Panc1 (cell line): ENCODE measurements at regions not wholly inside any gene's neighbourhood (a gene's known extent, or its start where the extent isn't known, plus 50 kb on each side); places are given as distances from the start of the nearest gene placed in this dataset.

Experiments used
- ATAC-seq: fragments of 200-7000 bp; cut with Tn5 transposase; 2 replicates; pipeline ENCODE4 v1.9.1; 2020; ENCODE audit warnings: mild to moderate bottlenecking, moderate library complexity
- BruUV-seq: library from RNA; stranded (reverse); fragments of 400-500 nt; replicated peaks from 2 replicates; lab custom pipeline; 2021; lab: Mats Ljungman, UMichigan
- CTCF ChIA-PET: fragments of 300-600 bp; sonication (Branson Sonifier 250); formaldehyde crosslinking; loops from one replicate; lab custom pipeline; 2022; ENCODE audit warnings: antibody characterized with exemption; lab: Charles Lee
- POLR2A ChIA-PET: fragments of 300-600 bp; sonication (Branson Sonifier 250); formaldehyde crosslinking; loops from one replicate; lab custom pipeline; 2022; ENCODE audit warnings: antibody characterized with exemption; lab: Charles Lee
- DNase-seq: peaks from one replicate; pipeline ENCODE4 v3.0.0-alpha.2; 2010; ENCODE audit warnings: low read depth, low spot score
- H3K27ac ChIP-seq: 2 replicates; pipeline ENCODE4 v1.5.1; 2011; ENCODE audit warnings: mild to moderate bottlenecking, low read length, inconsistent platforms
- H3K27me3 ChIP-seq: fragments of 200-500 bp; sonication (Bioruptor generic); 2 replicates; pipeline ENCODE4 v1.6.0; 2014; ENCODE audit warnings: low read length, inconsistent platforms; ENCODE audit not compliant: control insufficient read depth, insufficient read depth
- H3K36me3 ChIP-seq: fragments of 200-500 bp; sonication (Bioruptor generic); 2 replicates; pipeline ENCODE4 v1.5.1; 2014; ENCODE audit warnings: inconsistent platforms, mild to moderate bottlenecking, low read length, moderate library complexity; ENCODE audit not compliant: control insufficient read depth, insufficient read depth
- H3K4me1 ChIP-seq: 2 replicates; pipeline ENCODE4 v1.5.1; 2011; ENCODE audit warnings: inconsistent platforms, mild to moderate bottlenecking, low read length, moderate library complexity; ENCODE audit not compliant: control insufficient read depth, insufficient read depth
- H3K4me3 ChIP-seq, 2 experiments: 2 replicates each; pipeline ENCODE4 v1.5.1; 2011 to 2012; ENCODE audit warnings: low read depth in 2 of 2, low read length in 2 of 2, mild to moderate bottlenecking in 2 of 2, inconsistent platforms in 1 of 2, moderate library complexity in 1 of 2
- H3K9me3 ChIP-seq: fragments of 200-500 bp; sonication (Bioruptor generic); 2 replicates; pipeline ENCODE4 v1.5.1; 2014; ENCODE audit warnings: low read depth, mild to moderate bottlenecking, inconsistent platforms, low read length, moderate library complexity; ENCODE audit not compliant: control insufficient read depth, insufficient read depth
- POLR2AphosphoS5 ChIP-seq: IDR thresholded peaks from 2 replicates; pipeline ENCODE4 v1.6.1; 2012; ENCODE audit warnings: mild to moderate bottlenecking, low read depth, low read length, moderate library complexity
- SIN3A ChIP-seq: IDR thresholded peaks from 2 replicates; pipeline ENCODE4 v1.6.1; 2012; ENCODE audit warnings: low read depth, mild to moderate bottlenecking, low read length, moderate library complexity, borderline replicate concordance; ENCODE audit not compliant: insufficient read depth
- TCF7L2 ChIP-seq: IDR thresholded peaks from 2 replicates; pipeline ENCODE4 v1.6.1; 2011; ENCODE audit warnings: mild to moderate bottlenecking, low read depth, low read length, inconsistent platforms
- in situ Hi-C: cut with HindIII; loops from 2 replicates; pipeline ENCODE4 v1.10.0; 2016; ENCODE audit warnings: low sequenced_read_pairs, low pct_unique_long_range_greater_than_20kb
- intact Hi-C: fragments of 100-400 bp; cut with micrococcal nuclease; formaldehyde crosslinking; loops from one replicate; pipeline ENCODE4 v1.10.0; 2022; ENCODE audit not compliant: unreplicated experiment
- TF ChIP-seq, protein P1 (sequence below), 2 experiments: IDR thresholded peaks; 2 replicates each; pipeline ENCODE4 v1.6.1; 2011 to 2012; ENCODE audit warnings: low read depth in 2 of 2, control low read depth in 1 of 2, low read length in 1 of 2, mild to moderate bottlenecking in 1 of 2, moderate library complexity in 1 of 2; ENCODE audit not compliant: insufficient read depth in 1 of 2
- TF ChIP-seq, protein P2 (sequence below): fragments of 450-650 bp; IDR thresholded peaks from 2 replicates; pipeline ENCODE4 v1.5.1; 2017; ENCODE audit warnings: mild to moderate bottlenecking

DNA sequence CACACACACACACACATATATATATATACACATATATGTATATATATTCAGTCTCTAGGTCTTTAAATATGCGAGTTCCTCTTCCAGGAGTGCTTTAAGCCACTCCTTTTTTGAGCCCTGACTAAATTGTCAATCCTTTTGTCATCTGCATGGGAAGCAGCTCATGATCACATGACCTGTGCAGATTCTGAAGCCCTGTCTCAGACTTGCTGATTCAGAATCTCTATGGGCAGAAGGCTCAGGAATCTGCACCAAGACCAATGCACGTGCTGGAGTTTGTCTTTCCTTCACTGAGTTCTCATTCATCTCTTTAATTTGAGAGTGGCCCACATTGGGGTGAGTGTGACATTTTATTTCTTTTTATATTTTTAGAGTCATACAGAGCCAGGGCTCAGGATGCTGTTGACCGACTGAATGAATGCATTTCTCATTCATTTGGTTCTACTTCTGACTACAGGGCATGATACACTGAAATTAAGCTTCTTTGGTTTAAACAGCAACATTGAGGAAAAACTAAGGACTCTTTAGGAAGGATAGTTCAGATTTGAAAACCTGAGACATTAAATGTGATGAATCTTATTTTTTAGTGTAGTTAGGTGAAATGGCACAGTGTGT lies 307.5 kb downstream of the EDEM1 start:
- ChIA-PET CTCF (no interaction called here), POLR2A (no interaction called here)
- DNase-seq (no peak), ATAC-seq (no peak)
- TF ChIP-seq POLR2AphosphoS5 (no peak), SIN3A (no peak), TCF7L2 (no peak)
- TF ChIP-seq, protein P1, sequence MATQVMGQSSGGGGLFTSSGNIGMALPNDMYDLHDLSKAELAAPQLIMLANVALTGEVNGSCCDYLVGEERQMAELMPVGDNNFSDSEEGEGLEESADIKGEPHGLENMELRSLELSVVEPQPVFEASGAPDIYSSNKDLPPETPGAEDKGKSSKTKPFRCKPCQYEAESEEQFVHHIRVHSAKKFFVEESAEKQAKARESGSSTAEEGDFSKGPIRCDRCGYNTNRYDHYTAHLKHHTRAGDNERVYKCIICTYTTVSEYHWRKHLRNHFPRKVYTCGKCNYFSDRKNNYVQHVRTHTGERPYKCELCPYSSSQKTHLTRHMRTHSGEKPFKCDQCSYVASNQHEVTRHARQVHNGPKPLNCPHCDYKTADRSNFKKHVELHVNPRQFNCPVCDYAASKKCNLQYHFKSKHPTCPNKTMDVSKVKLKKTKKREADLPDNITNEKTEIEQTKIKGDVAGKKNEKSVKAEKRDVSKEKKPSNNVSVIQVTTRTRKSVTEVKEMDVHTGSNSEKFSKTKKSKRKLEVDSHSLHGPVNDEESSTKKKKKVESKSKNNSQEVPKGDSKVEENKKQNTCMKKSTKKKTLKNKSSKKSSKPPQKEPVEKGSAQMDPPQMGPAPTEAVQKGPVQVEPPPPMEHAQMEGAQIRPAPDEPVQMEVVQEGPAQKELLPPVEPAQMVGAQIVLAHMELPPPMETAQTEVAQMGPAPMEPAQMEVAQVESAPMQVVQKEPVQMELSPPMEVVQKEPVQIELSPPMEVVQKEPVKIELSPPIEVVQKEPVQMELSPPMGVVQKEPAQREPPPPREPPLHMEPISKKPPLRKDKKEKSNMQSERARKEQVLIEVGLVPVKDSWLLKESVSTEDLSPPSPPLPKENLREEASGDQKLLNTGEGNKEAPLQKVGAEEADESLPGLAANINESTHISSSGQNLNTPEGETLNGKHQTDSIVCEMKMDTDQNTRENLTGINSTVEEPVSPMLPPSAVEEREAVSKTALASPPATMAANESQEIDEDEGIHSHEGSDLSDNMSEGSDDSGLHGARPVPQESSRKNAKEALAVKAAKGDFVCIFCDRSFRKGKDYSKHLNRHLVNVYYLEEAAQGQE (IDR thresholded peaks at IDR 0.05; ENCODE audit: insufficient read depth in 1 of 2, low read depth in 2 of 2, low read length in 1 of 2): no peak
- TF ChIP-seq, protein P2, sequence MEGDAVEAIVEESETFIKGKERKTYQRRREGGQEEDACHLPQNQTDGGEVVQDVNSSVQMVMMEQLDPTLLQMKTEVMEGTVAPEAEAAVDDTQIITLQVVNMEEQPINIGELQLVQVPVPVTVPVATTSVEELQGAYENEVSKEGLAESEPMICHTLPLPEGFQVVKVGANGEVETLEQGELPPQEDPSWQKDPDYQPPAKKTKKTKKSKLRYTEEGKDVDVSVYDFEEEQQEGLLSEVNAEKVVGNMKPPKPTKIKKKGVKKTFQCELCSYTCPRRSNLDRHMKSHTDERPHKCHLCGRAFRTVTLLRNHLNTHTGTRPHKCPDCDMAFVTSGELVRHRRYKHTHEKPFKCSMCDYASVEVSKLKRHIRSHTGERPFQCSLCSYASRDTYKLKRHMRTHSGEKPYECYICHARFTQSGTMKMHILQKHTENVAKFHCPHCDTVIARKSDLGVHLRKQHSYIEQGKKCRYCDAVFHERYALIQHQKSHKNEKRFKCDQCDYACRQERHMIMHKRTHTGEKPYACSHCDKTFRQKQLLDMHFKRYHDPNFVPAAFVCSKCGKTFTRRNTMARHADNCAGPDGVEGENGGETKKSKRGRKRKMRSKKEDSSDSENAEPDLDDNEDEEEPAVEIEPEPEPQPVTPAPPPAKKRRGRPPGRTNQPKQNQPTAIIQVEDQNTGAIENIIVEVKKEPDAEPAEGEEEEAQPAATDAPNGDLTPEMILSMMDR: no peak
- Histone ChIP-seq H3K36me3 (no peaks in the 10 kb centered on the region), H3K4me3 (no peak overlapping the region), H3K27ac (no peak overlapping the region), H3K27me3 (no peaks in the 10 kb centered on the region), H3K4me1 (no peaks in the 10 kb centered on the region), H3K9me3 (no peaks in the 10 kb centered on the region)
- intact Hi-C loops (no loop called here), in situ Hi-C loops (no loop called here)
- BruUV-seq: no TSS peak

DNA sequence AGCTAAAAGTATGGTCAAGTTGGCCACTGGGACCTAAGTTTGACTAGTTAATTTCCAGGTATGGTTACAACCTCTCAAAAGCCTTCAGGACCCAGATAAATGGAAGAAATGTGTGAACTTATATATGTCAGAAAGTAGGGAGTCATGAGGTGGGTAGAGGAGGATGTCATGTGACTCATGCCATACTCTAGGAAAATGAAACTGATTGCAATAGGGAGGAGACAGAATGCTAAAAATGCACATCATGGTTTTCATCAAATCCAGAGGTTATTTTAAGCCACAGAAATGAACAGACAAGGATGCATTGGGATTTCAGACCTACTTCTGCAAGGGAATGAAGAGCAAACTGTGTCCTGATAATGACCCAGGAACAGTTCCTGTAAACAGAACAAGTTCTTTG lies 310.0 kb downstream of the EDEM1 start:
- H3K9me3 ChIP-seq: no peaks in the 10 kb centered on the region
- in situ Hi-C loops: no loop called here
- BruUV-seq: no TSS peak
- no peaks in the 10 kb centered on the region for H3K36me3 ChIP-seq
- POLR2A ChIA-PET: no interaction called here
- CTCF ChIA-PET: no interaction called here
- DNase-seq (no peak), ATAC-seq (no peak)
- no peak for TF ChIP-seq SIN3A
- TF ChIP-seq TCF7L2: no peak
- H3K27me3 ChIP-seq: no peaks in the 10 kb centered on the region
- H3K4me3 ChIP-seq: no peak overlapping the region
- no peak overlapping the region for H3K27ac ChIP-seq
- intact Hi-C loops: no loop called here
- H3K4me1 ChIP-seq: no peaks in the 10 kb centered on the region

DNA sequence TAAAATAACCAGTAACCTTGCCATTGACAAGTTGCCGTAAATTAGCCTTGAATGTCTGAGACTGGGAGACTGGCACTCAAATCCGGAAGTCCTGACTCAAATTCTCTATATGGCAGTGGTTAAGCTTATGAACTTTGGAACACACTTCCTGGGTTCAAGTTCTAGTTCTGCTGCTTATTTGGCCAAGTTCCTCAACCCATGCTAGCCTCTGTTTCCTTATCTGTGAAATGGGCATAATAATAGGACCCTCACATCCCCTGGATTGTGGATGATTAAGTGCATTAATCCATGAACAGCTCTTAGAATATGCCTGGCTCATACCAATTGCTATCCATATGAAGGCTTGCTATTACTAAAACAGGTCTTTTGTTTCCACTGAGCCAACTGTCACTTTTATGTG lies 311.5 kb downstream of the EDEM1 start:
- no peak overlapping the region for H3K27ac ChIP-seq
- ATAC-seq: no peak
- CTCF ChIA-PET: no interaction called here
- no TSS peak for BruUV-seq
- POLR2A ChIA-PET: no interaction called here
- intact Hi-C loops: no loop called here
- TF ChIP-seq TCF7L2 (no peak), SIN3A (no peak), POLR2AphosphoS5 (no peak)
- TF ChIP-seq, protein P2: no peak
- TF ChIP-seq, protein P1 (IDR thresholded peaks at IDR 0.05; ENCODE audit: insufficient read depth in 1 of 2, low read depth in 2 of 2, low read length in 1 of 2): no peak
- in situ Hi-C loops: no loop called here
- H3K27me3 ChIP-seq: no peaks in the 10 kb centered on the region
- DNase-seq: no peak
- H3K4me1 ChIP-seq: no peaks in the 10 kb centered on the region
- H3K9me3 ChIP-seq: no peaks in the 10 kb centered on the region
- no peaks in the 10 kb centered on the region for H3K36me3 ChIP-seq
- H3K4me3 ChIP-seq: no peak overlapping the region
